Mucosa of descending colon (tissue), 3 donors: ENCODE measurements at regions not wholly inside any gene's neighbourhood (a gene's known extent, or its start where the extent isn't known, plus 50 kb on each side); places are given as distances from the start of the nearest gene placed in this dataset.
A peak's percentile ranks its signal among the peaks of the same experiment; 100 is the strongest.
"Not testable (repeated sequence)": the region's sequence is repeated elsewhere in the genome, so short reads cannot be mapped to it uniquely, and the experiment has no call there.

Experiments used
- ATAC-seq: fragments of 200-7000 bp; cut with Tn5 transposase; one replicate; pipeline ENCODE4 v1.9.1; 2020; ENCODE audit warnings: mild to moderate bottlenecking, moderate library complexity
- DNase-seq, 3 donors: peaks; one replicate each; pipeline ENCODE4 v3.0.0-alpha.2; 2020
- H3K36me3 ChIP-seq: fragments of 200-600 bp; one replicate; pipeline ENCODE4 v1.8.0; 2021; ENCODE audit warnings: low read depth, mild to moderate bottlenecking
- H3K4me1 ChIP-seq: fragments of 200-600 bp; one replicate; pipeline ENCODE4 v1.8.0; 2021; ENCODE audit warnings: low read depth, mild to moderate bottlenecking
- H3K4me3 ChIP-seq: fragments of 200-600 bp; one replicate; pipeline ENCODE4 v1.8.0; 2021; ENCODE audit warnings: mild to moderate bottlenecking
- H3K9me3 ChIP-seq: fragments of 200-600 bp; one replicate; pipeline ENCODE4 v1.8.0; 2021; ENCODE audit warnings: mild to moderate bottlenecking
- intact Hi-C, 2 donors: fragments of 100-400 bp; cut with DNase I in 1 of 2; cut with micrococcal nuclease in 1 of 2; formaldehyde crosslinking; loops; one replicate each; pipeline versions ENCODE4 v1.11.0 to v1.11.1; 2022; cut with DNase I, micrococcal nuclease
- TF ChIP-seq, protein P1 (sequence below): fragments of 200-600 bp; IDR thresholded peaks from one replicate; pipeline ENCODE4 v1.8.0; 2022; ENCODE audit warnings: antibody characterized with exemption, mild to moderate bottlenecking
- donor health status: DM: no; HTN: no; CAD: no; lungs with moderate emphysema.
- donor health status: DM: no; HTN: no; CAD: no.
- donor health status: DM: no; HTN: yes; CAD: no.

DNA sequence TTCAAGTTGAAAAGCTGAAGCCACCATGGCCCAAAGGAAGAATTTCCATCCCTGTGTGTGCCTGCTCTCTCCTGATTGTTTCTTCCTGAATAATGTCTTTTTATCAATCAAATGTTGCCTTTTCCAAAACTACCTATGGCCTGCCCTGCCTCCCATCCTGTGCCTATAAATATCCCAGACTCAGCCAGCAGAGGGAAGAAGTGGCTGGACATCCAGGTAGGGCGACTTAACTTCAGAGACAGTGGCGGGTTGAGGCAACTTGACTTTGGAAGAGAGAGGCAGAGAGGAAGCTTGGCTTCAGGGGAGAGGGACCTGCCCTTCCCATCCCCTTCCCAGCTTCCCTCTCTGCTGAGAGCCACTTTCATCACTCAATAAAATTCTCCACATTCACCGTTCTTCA is 133.0 kb downstream of the LCA5 start:
- Histone ChIP-seq H3K4me1 (peaks cover 3% of the 10 kb centered on the region), H3K36me3 (no peaks in the 10 kb centered on the region), H3K9me3 (no peaks in the 10 kb centered on the region), H3K4me3 (no peak overlapping the region)
- intact Hi-C loops: no loop called here
- ATAC-seq (peak; percentile 48), DNase-seq (peak in 1 of 3 donors; percentile 8)
- TF ChIP-seq, protein P1, sequence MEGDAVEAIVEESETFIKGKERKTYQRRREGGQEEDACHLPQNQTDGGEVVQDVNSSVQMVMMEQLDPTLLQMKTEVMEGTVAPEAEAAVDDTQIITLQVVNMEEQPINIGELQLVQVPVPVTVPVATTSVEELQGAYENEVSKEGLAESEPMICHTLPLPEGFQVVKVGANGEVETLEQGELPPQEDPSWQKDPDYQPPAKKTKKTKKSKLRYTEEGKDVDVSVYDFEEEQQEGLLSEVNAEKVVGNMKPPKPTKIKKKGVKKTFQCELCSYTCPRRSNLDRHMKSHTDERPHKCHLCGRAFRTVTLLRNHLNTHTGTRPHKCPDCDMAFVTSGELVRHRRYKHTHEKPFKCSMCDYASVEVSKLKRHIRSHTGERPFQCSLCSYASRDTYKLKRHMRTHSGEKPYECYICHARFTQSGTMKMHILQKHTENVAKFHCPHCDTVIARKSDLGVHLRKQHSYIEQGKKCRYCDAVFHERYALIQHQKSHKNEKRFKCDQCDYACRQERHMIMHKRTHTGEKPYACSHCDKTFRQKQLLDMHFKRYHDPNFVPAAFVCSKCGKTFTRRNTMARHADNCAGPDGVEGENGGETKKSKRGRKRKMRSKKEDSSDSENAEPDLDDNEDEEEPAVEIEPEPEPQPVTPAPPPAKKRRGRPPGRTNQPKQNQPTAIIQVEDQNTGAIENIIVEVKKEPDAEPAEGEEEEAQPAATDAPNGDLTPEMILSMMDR: no peak

DNA sequence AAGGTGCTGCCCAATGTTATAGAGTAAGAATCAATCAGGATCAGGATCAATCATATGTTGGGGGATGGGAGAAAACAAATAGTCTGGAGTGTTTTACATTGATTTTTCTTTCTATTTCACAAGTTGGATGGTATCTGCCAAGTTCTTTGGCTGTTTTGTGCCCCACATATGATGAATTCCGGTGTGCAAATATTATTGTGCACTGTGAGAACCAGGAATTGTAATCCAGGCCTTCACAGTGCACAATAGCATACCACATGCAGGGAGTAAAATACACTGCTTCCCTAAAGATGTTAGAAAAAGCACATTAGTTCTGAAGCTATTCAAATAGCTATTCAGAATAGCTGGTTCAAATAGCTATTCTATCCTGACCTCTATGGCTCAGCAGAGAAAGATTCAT is 133.7 kb downstream of the LCA5 start:
- Histone ChIP-seq H3K4me3 (no peak overlapping the region), H3K36me3 (no peaks in the 10 kb centered on the region), H3K4me1 (peaks cover 3% of the 10 kb centered on the region), H3K9me3 (no peaks in the 10 kb centered on the region)
- ATAC-seq: no peak
- intact Hi-C loops: no loop called here
- DNase-seq: no peak
- TF ChIP-seq, protein P1: no peak

DNA sequence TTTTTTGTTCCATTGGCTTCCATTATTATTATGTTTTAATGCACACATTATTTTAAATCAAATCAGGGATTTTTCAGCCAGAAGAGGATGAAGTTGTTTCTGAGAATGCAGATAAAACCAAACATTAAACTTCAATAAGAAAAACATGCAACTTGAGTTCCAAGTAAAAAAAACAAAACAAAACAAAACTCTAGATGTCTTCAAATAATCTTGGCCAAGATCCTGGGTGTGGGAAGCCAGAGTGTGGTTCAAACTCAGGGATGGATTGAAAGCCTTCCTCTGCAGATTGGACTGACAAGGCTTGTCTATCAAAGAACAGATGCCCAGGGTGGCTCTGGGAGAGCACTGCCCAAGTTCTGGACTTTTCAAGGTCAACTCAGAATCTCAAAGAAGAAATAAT is 134.1 kb downstream of the LCA5 start:
- no peak overlapping the region for H3K4me3 ChIP-seq
- no peak for DNase-seq
- intact Hi-C loops: no loop called here

DNA sequence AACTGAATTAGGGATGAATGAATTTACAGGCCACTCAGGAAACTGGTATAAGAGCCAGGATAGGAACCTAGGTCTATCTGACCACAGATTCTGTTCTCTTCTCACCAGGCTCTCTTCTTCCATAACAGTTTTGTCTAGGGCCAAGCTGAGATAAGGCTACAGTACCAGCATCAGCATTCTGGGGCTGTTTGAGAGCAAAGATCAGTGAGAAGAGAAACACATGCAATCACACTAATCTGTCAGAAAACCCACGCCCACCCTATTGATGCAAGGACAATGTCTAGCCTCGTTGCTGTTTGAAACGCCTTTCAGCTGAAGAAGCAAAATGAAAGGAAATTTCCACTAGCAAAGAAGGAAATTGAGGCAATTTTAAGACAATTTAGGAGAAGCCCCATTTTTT is 137.7 kb downstream of the LCA5 start:
- intact Hi-C loops: no loop called here
- no peak for DNase-seq
- TF ChIP-seq, protein P1: no peak

More for the DNA sequence above, 134.1 kb downstream of the LCA5 start:
- no peaks in the 10 kb centered on the region for H3K36me3 ChIP-seq
- H3K9me3 ChIP-seq: no peaks in the 10 kb centered on the region
- ATAC-seq: no peak
- H3K4me1 ChIP-seq: peaks cover 3% of the 10 kb centered on the region
- TF ChIP-seq, protein P1: no peak

DNA sequence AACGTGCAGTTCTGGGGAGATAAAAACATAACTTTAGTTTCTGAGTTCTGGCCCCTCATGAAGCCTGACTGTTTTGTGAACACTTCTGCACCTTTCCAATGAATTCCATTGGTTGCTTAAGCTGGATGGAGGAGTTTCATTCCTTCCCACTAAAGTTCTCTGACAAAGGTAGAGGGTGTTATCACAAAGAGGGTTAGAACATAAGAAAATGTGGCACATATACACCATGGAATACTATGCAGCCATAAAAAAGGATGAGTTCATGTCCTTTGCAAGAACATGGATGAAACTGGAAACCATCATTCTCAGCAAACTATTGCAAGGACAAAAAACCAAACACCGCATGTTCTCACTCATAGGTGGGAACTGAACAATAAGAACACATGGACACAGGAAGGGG is 138.6 kb downstream of the LCA5 start:
- intact Hi-C loops, ATAC-seq, H3K9me3 ChIP-seq, DNase-seq, H3K36me3 ChIP-seq, H3K4me3 ChIP-seq, H3K4me1 ChIP-seq: not testable (repeated sequence)

More for the DNA sequence above, 137.7 kb downstream of the LCA5 start:
- Histone ChIP-seq H3K4me3 (no peak overlapping the region), H3K9me3 (no peaks in the 10 kb centered on the region), H3K4me1 (no peaks in the 10 kb centered on the region), H3K36me3 (no peaks in the 10 kb centered on the region)
- no peak for ATAC-seq

DNA sequence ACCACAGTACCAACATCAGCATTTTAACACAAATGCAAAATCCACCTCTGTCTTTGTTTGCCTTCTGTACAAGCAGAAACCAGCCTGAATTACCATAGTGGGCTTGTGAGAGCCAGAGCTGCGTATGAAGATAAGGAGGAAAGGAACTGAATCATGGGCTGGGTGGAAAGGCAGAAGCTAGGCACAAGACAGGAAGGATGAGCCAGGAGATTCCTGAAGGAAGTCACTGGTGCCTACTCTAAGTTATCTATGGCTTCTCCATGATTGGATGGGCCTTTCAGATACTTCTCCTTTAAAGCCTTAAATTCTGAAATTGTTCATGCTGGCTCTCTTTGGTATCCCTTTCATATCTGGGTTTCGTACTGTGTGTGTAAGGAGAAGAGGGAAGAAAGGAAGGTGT is 140.6 kb downstream of the LCA5 start:
- no peaks in the 10 kb centered on the region for H3K36me3 ChIP-seq
- intact Hi-C loops: no loop called here
- H3K4me1 ChIP-seq: no peaks in the 10 kb centered on the region
- no peak for ATAC-seq
- TF ChIP-seq, protein P1: no peak
- no peak overlapping the region for H3K4me3 ChIP-seq
- H3K9me3 ChIP-seq: no peaks in the 10 kb centered on the region
- DNase-seq: no peak
